ENCODE measurements at regions not wholly inside any gene's neighbourhood (a gene's known extent, or its start where the extent isn't known, plus 50 kb on each side); places are given as distances from the start of the nearest gene placed in this dataset.
"Not testable (repeated sequence)": the region's sequence is repeated elsewhere in the genome, so short reads cannot be mapped to it uniquely, and the experiment has no call there.

DNA sequence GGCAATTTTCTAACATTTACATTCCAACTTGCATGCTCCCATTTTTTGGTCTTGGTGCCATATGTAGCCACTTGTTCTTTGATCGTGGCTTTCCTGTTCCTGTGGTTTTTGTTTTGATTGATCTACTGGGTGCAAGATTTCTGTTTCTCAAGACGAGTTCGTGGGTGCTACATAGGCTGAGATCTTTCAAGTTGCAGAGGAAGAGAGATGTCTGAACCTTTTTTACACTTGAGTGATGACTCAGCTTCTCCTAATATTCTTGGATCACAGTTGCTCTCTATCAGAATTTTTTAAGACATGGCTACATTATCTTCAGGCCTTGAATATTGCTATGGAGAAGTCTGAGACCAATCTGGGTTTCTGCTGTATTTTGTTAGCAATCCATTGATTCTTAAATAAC lies 85.1 kb downstream of the SRGAP2 start:
- H3K4me3 ChIP-seq (ENCODE audit: low read length); H3K9me3 ChIP-seq (replicated peaks; ENCODE audit: low read length); H3K36me3 ChIP-seq (ENCODE audit: insufficient read depth, low read length); H3K4me1 ChIP-seq (ENCODE audit: control insufficient read depth, insufficient read depth, low read length); H3K4me2 ChIP-seq (ENCODE audit: low read length); H3K9ac ChIP-seq (ENCODE audit: low read depth, low read length); H3K27me3 ChIP-seq (ENCODE audit: control insufficient read depth, insufficient read depth, low read length): not testable (repeated sequence)

DNA sequence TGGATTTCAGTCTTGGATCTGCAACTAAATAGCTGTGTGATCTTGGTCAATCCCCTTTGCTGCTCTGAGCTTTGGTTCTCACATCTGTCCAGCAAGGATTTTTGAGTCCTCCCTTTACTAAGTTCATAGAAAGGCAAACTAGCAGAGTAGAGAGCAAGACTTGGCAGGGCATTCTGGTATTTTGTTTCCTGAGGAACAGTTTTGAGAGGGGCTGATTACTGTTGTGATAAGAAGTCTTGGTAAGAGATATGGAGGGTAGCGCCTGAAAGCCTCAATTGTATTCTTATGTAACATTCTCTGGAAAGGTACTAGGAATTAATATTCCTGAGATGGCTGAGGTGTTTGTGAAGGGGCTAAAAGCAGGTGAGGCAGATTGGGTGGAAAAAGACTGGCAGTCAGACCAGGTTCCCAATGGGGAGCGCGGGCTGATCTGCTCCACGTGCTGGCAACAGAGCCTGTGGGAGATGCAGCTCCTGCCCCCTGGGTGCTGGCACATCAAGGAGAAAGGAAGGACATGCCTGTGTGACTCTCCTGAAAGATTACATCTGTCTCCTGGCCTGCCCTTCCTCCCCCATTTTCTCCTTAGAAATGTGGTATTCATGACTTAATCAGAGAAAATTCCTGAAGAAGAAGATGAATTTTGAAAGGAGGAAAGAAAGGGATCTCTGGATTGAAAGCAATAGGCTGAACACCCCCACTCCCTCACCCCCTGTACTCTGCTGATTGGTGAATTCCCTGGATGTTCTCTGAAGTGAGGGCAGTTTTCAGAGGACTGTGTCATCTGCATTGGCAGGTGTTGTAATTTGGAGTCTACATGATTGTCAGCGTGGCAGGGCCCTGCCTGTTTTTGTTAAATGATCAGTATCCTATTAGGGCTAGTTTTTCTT lies 94.0 kb downstream of the SRGAP2 start:
- H3K36me3 ChIP-seq (ENCODE audit: insufficient read depth, low read length); H3K4me1 ChIP-seq (ENCODE audit: control insufficient read depth, insufficient read depth, low read length); H3K9me3 ChIP-seq (replicated peaks; ENCODE audit: low read length); H3K4me3 ChIP-seq (ENCODE audit: low read length); H3K9ac ChIP-seq (ENCODE audit: low read depth, low read length); H3K27me3 ChIP-seq (ENCODE audit: control insufficient read depth, insufficient read depth, low read length); H3K4me2 ChIP-seq (ENCODE audit: low read length): not testable (repeated sequence)

DNA sequence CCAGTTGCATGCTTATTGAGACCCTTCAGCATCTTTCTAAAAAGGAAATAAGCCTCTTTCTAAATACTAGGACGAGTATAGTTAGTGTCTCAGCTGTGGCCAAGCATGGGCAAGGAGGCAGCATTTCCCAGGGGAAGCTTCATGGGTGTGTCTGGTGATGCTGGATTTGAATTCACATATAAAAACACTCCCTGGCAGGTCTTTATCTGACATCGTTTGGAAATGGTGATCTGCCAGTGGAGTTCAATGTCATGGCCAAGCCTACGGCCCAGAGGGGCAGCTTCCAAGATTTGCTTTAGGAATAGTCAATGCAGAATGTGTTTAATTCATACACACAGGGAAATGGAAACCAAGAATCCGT lies 94.7 kb downstream of the SRGAP2 start:
- H3K9me3 ChIP-seq (replicated peaks; ENCODE audit: low read length); H3K36me3 ChIP-seq (ENCODE audit: insufficient read depth, low read length); H3K4me2 ChIP-seq (ENCODE audit: low read length); H3K4me3 ChIP-seq (ENCODE audit: low read length); H3K9ac ChIP-seq (ENCODE audit: low read depth, low read length); H3K27me3 ChIP-seq (ENCODE audit: control insufficient read depth, insufficient read depth, low read length); H3K4me1 ChIP-seq (ENCODE audit: control insufficient read depth, insufficient read depth, low read length): not testable (repeated sequence)

DNA sequence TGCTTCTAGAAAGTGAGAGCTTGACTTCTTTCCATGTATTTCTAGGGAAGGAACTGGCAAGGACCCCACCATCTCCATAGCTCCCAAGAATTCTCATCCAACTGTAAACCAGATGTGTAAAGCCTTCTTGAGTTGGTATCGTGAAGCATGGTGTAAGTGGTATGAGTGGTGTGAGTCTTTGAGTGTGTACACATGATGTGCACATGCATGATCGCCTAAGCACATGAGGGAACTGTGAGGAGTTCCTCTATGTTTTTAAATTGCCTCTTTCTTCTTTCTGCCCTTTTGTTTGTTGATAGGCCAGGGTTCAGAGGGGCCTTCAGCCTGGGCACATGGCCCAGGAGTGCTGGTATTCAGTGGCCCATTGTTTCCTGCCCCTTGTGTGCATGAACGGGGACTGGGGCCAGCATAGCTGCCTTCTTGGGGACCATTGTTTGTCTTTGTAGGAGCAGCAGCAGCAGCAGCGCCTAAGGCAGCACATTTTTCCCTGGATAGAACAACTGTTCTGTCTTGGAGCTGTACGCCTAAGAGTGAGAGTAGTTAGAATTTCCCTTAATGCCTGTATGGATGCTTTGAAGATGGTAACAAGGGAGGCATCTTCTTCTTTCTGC lies 95.9 kb downstream of the SRGAP2 start:
- H3K27me3 ChIP-seq (ENCODE audit: control insufficient read depth, insufficient read depth, low read length); H3K4me1 ChIP-seq (ENCODE audit: control insufficient read depth, insufficient read depth, low read length); H3K4me2 ChIP-seq (ENCODE audit: low read length); H3K36me3 ChIP-seq (ENCODE audit: insufficient read depth, low read length); H3K9me3 ChIP-seq (replicated peaks; ENCODE audit: low read length); H3K4me3 ChIP-seq (ENCODE audit: low read length); H3K9ac ChIP-seq (ENCODE audit: low read depth, low read length): not testable (repeated sequence)

DNA sequence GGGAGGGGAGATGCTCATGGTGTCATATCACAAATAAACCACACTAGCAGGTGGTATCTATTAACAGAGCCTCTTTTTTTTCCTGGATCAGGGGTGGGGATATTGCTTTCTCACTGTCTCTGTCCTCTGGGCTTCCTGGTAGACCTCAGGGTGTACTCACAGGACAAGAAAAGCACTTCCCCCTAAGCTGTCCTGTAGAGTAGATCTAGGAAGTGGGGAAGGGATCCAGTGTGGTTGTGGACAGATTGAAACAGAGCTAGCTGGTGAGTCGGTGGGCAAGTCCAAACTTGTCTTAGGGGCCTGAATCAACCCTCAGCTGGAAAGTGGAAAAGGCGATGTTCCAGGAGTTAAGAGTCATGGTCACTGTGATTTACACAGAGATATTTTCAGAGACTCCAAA lies 96.6 kb downstream of the SRGAP2 start:
- H3K36me3 ChIP-seq (ENCODE audit: insufficient read depth, low read length); H3K9me3 ChIP-seq (replicated peaks; ENCODE audit: low read length); H3K4me3 ChIP-seq (ENCODE audit: low read length); H3K27me3 ChIP-seq (ENCODE audit: control insufficient read depth, insufficient read depth, low read length); H3K4me1 ChIP-seq (ENCODE audit: control insufficient read depth, insufficient read depth, low read length); H3K9ac ChIP-seq (ENCODE audit: low read depth, low read length); H3K4me2 ChIP-seq (ENCODE audit: low read length): not testable (repeated sequence)

DNA sequence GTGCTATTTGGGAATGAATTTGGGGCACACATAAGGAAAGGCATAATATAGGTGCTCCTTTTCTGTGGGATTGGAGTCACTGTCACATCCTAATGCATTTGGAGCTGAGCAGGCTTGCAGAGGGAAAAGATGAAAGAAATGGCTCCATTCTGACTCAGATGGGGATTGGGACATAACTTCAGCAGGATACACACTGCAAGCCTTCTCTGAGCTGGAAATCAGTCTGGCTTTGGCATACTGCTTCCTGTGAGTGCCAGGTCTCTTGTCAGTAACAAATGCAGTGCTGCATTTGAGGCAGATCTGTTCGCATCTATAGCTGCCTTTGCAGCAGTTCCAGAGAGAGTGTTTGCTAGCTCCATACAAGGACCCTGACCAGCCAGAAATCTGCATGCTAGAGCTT lies 98.7 kb downstream of the SRGAP2 start:
- H3K4me1 ChIP-seq (ENCODE audit: control insufficient read depth, insufficient read depth, low read length); H3K27me3 ChIP-seq (ENCODE audit: control insufficient read depth, insufficient read depth, low read length); H3K4me2 ChIP-seq (ENCODE audit: low read length); H3K9ac ChIP-seq (ENCODE audit: low read depth, low read length); H3K36me3 ChIP-seq (ENCODE audit: insufficient read depth, low read length); H3K9me3 ChIP-seq (replicated peaks; ENCODE audit: low read length); H3K4me3 ChIP-seq (ENCODE audit: low read length): not testable (repeated sequence)

DNA sequence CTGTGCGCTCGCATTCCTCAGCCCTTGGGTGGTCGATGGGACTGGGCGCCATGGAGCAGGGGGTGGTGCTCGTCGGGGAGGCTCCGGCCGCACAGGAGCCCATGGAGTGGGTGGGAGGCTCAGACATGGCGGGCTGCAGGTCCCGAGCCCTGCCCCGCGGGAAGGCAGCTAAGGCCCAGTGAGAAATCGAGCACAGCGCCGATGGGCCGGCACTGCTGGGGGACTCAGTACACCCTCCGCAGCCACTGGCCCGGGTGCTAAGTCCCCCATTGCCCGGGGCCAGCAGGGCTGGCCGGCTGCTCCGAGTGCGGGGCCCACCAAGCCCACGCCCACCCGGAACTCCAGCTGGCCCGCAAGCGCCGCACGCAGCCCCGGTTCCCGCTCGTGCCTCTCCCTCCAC lies 104.1 kb downstream of the SRGAP2 start:
- H3K4me2 ChIP-seq (ENCODE audit: low read length); H3K36me3 ChIP-seq (ENCODE audit: insufficient read depth, low read length); H3K9me3 ChIP-seq (replicated peaks; ENCODE audit: low read length); H3K4me3 ChIP-seq (ENCODE audit: low read length); H3K27me3 ChIP-seq (ENCODE audit: control insufficient read depth, insufficient read depth, low read length); H3K9ac ChIP-seq (ENCODE audit: low read depth, low read length); H3K4me1 ChIP-seq (ENCODE audit: control insufficient read depth, insufficient read depth, low read length): not testable (repeated sequence)

DNA sequence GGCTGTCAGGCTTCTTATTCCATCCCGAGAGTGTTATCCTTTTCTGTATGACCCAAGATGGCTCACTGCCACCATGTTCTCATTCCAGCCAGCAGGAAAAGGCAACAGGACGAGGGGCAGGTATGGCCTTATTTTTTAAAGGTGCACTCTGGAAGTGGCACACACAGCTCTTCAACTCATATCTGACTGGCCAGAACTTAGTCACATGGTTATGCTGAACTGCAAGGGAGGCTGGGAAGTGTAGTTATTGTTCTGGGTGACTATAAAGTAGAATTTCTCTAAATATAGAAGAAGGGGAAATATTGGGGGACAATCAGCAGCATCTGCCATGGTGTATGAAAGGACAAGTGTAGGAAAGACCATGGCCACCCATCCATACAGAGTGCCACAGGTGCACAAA lies 107.6 kb downstream of the SRGAP2 start:
- not testable (repeated sequence) for H3K36me3 ChIP-seq (ENCODE audit: insufficient read depth, low read length); H3K9me3 ChIP-seq (replicated peaks; ENCODE audit: low read length); H3K9ac ChIP-seq (ENCODE audit: low read depth, low read length); H3K4me2 ChIP-seq (ENCODE audit: low read length); H3K27me3 ChIP-seq (ENCODE audit: control insufficient read depth, insufficient read depth, low read length); H3K4me1 ChIP-seq (ENCODE audit: control insufficient read depth, insufficient read depth, low read length); H3K4me3 ChIP-seq (ENCODE audit: low read length)

DNA sequence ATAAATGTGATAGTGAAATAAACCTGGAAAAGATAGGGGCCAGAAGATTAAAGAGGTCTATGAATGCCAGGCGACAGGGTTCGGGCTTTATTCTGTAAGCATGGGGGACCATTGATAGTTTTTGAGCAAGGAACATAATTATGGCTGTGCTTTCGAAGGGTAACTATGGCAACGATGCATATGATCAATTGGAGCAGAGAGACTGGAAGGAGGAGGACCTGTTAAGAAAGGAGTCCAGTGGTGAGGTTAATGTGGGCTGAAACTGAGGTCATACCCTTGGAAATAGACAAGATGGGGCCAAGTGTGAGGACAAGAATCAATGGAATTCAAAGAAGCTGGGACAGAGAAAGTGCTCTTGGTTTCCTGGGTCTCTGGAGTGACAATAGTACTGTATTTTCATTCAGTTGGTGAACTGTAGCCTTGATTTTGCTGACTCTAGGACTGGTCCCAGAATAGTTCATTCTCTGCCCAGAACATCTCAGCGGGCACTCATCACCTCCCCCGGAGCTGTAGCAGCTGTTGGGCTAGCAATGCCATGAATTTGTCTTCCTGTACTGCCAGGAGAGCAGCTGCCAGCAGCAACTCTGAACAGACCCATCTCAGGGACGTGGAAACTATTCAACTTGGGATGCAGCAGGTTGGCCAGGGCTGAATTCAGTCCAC lies 108.4 kb downstream of the SRGAP2 start:
- not testable (repeated sequence) for H3K4me2 ChIP-seq (ENCODE audit: low read length); H3K27me3 ChIP-seq (ENCODE audit: control insufficient read depth, insufficient read depth, low read length); H3K36me3 ChIP-seq (ENCODE audit: insufficient read depth, low read length); H3K4me1 ChIP-seq (ENCODE audit: control insufficient read depth, insufficient read depth, low read length); H3K9me3 ChIP-seq (replicated peaks; ENCODE audit: low read length); H3K9ac ChIP-seq (ENCODE audit: low read depth, low read length); H3K4me3 ChIP-seq (ENCODE audit: low read length)

DNA sequence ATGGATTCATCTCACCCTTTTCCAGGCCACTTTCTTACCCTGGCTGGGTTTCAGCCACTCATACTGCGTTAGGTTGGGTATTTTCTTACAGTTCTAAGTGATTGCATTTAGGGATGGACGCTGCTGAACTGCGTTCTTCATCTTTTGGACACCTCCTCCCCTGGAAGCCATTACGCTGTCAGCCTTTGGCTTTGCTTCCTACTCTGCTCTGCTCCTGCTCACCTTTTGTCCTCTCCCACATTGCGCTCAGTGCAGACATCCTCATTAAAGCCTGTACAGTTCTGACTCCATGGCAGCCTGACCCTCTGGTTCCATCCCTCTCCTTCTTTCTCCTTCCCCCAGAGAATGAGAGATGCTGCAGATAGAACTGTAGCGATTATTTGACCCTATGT lies 108.9 kb downstream of the SRGAP2 start:
- not testable (repeated sequence) for H3K4me2 ChIP-seq (ENCODE audit: low read length); H3K9me3 ChIP-seq (replicated peaks; ENCODE audit: low read length); H3K9ac ChIP-seq (ENCODE audit: low read depth, low read length); H3K4me3 ChIP-seq (ENCODE audit: low read length); H3K36me3 ChIP-seq (ENCODE audit: insufficient read depth, low read length); H3K27me3 ChIP-seq (ENCODE audit: control insufficient read depth, insufficient read depth, low read length); H3K4me1 ChIP-seq (ENCODE audit: control insufficient read depth, insufficient read depth, low read length)

DNA sequence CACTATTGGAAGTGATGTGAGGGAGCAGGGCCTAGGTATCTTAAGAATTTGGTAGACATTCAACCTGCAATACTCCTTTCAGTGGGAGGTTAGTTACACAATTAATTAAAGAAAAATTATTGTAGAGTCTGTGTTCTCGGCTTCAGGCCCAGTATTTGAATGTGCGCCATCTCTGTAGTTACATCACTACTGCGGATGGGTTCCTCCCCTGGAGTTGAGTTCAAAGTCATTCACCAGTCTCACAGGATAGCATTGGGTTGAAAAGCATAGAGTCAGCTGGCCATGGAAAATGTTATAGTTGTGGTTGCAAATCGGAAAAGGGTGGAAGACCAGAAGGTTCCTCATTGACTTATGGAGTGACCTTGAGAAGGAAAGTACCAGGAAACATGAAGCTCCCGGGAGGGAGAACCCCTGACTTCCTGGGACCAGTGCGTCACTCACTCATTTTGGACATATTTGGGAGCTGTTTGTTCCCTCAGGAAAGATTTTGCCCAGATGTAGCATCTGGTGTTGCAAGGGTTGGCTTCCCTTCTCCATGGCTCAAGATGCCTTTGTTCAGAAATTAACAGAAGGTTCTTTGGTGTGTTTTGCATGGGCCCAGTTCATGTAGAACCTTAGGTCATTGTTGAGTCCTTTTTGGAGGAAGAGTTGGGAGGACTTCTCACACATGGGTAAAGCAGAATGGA lies 111.8 kb downstream of the SRGAP2 start:
- H3K9me3 ChIP-seq (replicated peaks; ENCODE audit: low read length); H3K36me3 ChIP-seq (ENCODE audit: insufficient read depth, low read length); H3K9ac ChIP-seq (ENCODE audit: low read depth, low read length); H3K4me1 ChIP-seq (ENCODE audit: control insufficient read depth, insufficient read depth, low read length); H3K27me3 ChIP-seq (ENCODE audit: control insufficient read depth, insufficient read depth, low read length); H3K4me3 ChIP-seq (ENCODE audit: low read length); H3K4me2 ChIP-seq (ENCODE audit: low read length): not testable (repeated sequence)
